AG04449 (cell line): ENCODE measurements at regions not wholly inside any gene's neighbourhood (a gene's known extent, or its start where the extent isn't known, plus 50 kb on each side); places are given as distances from the start of the nearest gene placed in this dataset.

Experiments
- CTCF ChIA-PET: fragments of 350-600 bp; formaldehyde crosslinking; extraction: SDS; loops from one replicate; lab custom pipeline; 2021; ENCODE audit warnings: antibody characterized with exemption; lab: Yijun Ruan, JAX
- POLR2A ChIA-PET: fragments of 400-600, 350-600 bp; formaldehyde crosslinking; extraction: SDS; loops from one replicate; lab custom pipeline; 2020; ENCODE audit warnings: antibody characterized with exemption, inconsistent platforms; lab: Yijun Ruan, JAX
- DNase-seq: peaks from one replicate; pipeline ENCODE4 v3.0.0-alpha.2; 2010; ENCODE audit warnings: low read depth, low spot score
- H3K4me3 ChIP-seq: 2 replicates; pipeline ENCODE4 v1.5.1; 2011; ENCODE audit warnings: low read depth, mild to moderate bottlenecking, control low read depth, low read length
- TF ChIP-seq, protein P1 (sequence below): IDR thresholded peaks from one replicate; pipeline ENCODE4 v1.5.1; 2011; ENCODE audit warnings: mild to moderate bottlenecking, moderate library complexity, low read length, control low read depth, inconsistent platforms; ENCODE audit not compliant: insufficient read depth; ENCODE audit errors: missing control alignments

DNA sequence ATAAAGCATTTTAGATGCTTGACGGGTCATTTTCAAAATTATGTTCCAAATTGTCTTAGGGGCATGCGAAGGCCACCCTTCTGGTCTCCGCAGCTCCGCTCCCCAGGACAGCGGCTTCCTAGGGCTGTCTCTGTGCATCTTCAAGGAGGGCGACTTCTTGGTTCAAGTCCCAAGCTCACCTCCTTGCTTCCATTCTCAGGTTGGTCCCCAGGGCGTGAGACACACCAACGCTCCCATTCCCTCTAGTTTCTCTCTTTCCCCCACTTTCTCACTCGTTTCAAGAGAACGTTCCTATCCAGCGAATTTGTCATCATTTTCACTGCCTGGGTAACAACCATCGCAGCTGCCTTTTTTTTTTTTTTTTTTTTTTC is 109.4 kb upstream of the CCND2 start:
- CTCF ChIA-PET = interaction anchor here (0.7 kb wide), 1 partner anchor 164 kb away, joined by 3 read pairs; no protein-coding TSS in a partner anchor
- POLR2A ChIA-PET = interaction anchor here (0.6 kb wide), 1 partner anchor 10 kb away, joined by 5 read pairs; no protein-coding TSS in a partner anchor
- H3K4me3 ChIP-seq = peak overlapping the region; percentile 55; the same call in 1 of the 2 replicates
- DNase-seq = no peak
- TF ChIP-seq, protein P1, sequence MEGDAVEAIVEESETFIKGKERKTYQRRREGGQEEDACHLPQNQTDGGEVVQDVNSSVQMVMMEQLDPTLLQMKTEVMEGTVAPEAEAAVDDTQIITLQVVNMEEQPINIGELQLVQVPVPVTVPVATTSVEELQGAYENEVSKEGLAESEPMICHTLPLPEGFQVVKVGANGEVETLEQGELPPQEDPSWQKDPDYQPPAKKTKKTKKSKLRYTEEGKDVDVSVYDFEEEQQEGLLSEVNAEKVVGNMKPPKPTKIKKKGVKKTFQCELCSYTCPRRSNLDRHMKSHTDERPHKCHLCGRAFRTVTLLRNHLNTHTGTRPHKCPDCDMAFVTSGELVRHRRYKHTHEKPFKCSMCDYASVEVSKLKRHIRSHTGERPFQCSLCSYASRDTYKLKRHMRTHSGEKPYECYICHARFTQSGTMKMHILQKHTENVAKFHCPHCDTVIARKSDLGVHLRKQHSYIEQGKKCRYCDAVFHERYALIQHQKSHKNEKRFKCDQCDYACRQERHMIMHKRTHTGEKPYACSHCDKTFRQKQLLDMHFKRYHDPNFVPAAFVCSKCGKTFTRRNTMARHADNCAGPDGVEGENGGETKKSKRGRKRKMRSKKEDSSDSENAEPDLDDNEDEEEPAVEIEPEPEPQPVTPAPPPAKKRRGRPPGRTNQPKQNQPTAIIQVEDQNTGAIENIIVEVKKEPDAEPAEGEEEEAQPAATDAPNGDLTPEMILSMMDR = no peak

DNA sequence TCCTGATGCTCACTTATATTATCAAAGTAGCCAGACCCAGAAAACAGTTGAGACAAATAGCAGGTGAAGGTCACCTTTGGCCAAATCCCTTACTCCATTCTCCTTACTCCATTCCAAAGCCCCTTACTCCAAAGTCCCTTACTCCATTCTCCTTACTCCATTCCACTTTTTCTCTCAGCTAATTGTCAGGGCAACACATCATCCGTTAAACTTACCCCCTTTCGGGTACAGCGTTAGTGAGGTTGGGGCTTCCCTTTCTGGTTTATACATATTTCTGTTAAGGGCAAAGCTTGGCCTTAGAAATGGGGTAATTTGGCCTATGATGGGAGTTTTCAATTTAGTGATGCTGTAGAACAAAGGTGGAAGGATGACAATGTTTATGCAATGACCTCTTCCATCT is 111.8 kb upstream of the CCND2 start:
- POLR2A ChIA-PET = no interaction called here
- DNase-seq = no peak
- TF ChIP-seq, protein P1 = no peak
- CTCF ChIA-PET = no interaction called here
- H3K4me3 ChIP-seq = no peak overlapping the region

DNA sequence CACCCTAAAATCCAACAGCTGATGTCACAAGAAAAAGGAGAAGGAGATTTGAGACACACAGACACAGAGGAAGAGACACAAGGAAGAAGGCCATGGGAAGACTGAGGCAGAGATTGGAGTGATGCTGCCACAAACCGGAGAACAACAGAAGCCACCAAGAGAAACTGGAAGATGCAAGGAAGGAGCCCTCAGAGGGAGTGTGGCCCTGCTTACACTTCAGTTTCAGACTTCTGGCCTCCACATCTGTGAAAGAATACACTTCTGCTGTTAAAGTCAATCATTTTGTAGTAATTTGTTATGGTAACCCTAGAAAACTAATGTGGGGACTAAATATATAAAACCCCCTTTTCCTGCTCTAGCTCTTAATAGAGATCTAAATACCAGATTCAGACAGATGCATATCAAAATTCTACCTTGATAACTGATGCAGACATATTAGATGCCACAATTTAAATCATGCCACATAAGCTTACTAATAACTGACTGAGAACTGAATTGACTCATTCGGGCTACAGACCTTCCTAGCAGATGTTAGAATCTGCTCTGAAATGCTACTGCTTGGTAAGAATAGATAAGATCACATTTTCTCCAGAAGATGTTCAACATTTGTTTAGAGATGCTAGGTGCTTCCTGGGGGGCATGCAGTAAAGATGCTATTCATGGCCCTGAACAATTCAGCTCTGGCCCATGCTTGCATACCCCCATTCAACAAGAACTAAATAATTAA is 113.1 kb upstream of the CCND2 start:
- CTCF ChIA-PET = interaction anchor here (1.1 kb wide), 1 partner anchor 165 kb away, joined by 3 read pairs; no protein-coding TSS in a partner anchor
- POLR2A ChIA-PET = no interaction called here
- TF ChIP-seq, protein P1 = no peak
- no peak for DNase-seq
- H3K4me3 ChIP-seq = no peak overlapping the region

DNA sequence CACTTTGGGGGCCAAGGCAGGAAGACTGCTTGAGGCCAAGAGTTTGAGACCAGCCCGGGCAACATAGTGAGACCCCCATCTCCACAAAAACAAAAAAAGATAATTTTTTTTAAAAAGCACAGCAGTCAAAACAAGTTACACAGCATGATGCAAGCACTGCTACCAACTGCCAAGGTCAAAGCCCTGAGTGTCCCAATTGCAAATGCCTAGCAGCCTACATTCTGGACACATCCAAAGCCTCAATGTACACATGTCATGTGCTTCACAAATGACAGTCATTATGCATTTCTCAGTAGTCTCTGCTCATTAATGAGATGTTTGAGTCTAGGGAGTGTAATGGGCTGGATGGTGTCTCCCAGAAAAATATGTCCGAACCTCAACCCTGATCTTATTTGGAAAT is 113.7 kb upstream of the CCND2 start:
- TF ChIP-seq, protein P1 = no peak
- POLR2A ChIA-PET = no interaction called here
- no peak for DNase-seq
- CTCF ChIA-PET = no interaction called here
- no peak overlapping the region for H3K4me3 ChIP-seq

DNA sequence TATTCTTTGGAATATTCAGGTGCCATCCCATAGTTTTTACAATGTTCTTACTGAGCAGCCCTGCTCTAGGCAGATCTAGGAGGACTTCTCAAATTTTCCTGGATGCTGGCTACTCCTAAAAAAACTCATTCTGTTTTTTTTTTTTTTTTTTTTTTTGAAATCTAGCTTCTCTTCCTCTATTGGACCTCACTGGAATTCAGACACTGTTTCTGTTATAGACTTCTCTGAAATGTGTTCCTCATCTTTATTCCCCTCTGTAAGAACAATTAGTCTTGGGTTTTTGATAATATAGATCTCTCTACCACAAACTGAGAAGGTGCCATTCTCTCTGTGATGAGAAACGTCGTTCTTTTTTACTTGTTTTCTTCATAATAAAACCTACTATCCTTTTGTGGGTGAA is 115.3 kb upstream of the CCND2 start:
- TF ChIP-seq, protein P1 = no peak
- DNase-seq = no peak
- no peak overlapping the region for H3K4me3 ChIP-seq
- ChIA-PET CTCF (no interaction called here), POLR2A (no interaction called here)

DNA sequence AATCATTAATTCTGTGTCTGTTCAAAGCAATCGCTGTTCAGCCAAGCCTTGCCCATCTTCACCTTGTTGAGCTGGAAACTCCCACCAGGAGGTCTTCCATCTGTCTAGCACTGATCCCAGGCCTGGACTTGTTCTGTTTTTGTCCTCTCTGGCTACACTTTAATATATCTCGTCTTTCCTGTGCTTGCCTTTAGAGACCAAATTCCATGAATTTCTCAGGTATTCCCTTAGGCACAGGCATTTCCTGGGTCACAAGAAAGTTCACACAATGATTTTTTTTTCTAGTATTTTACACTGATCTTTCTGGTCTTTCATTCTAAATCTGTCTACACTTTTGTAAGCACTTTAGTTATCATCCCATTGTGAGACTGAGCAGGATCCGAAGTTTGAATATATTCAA is 116.4 kb upstream of the CCND2 start:
- POLR2A ChIA-PET = no interaction called here
- DNase-seq = no peak
- CTCF ChIA-PET = interaction anchor here (1.0 kb wide), 1 partner anchor 120 kb away, joined by 4 read pairs; no protein-coding TSS in a partner anchor
- TF ChIP-seq, protein P1 = no peak
- no peak overlapping the region for H3K4me3 ChIP-seq
